ENCODE measurements at regions not wholly inside any gene's neighbourhood (a gene's known extent, or its start where the extent isn't known, plus 50 kb on each side); places are given as distances from the start of the nearest gene placed in this dataset.

- H3K27ac Mint-ChIP-seq: no peak overlapping the region
- no CpG with 5 or more reads among the region's 2 CpGs for WGBS (ENCODE audit: insufficient coverage)
- H3K9me3 ChIP-seq (ENCODE audit: control extremely low read depth in 1 of 3, control insufficient read depth in 2 of 3, insufficient read depth in 1 of 3, low read length in 2 of 3): peaks cover 0 to 7% (median 0%) of the 10 kb centered on the region in 3 donors
- no peaks in the 10 kb centered on the region for H3K4me1 Mint-ChIP-seq
- no peaks in the 10 kb centered on the region for H3K4me1 ChIP-seq (ENCODE audit: control insufficient read depth in 2 of 2, insufficient read depth in 2 of 2, low read length in 2 of 2)
- CTCF ChIA-PET: no interaction called here
- H3K27ac ChIP-seq (ENCODE audit: low read length in 2 of 2): no peak overlapping the region
- H3K9me3 Mint-ChIP-seq (ENCODE audit: insufficient read depth): peaks cover 6% of the 10 kb centered on the region
- no peaks in the 10 kb centered on the region for H3K27me3 ChIP-seq (replicated peaks in 1 of 4; ENCODE audit: control extremely low read depth in 1 of 4, control insufficient read depth in 3 of 4, insufficient read depth in 4 of 4, low read length in 3 of 4)
- no peak overlapping the region for H2AFZ ChIP-seq (ENCODE audit: insufficient read depth, low read depth, low read length, poor library complexity, severe bottlenecking)
- ATAC-seq (ENCODE audit: low read depth) (no peak), DNase-seq (no peak)
- no peak for TF ChIP-seq CTCF (IDR thresholded peaks at IDR 0.05)
- no peak overlapping the region for H3K9ac ChIP-seq (ENCODE audit: low read length)
- intact Hi-C loops (cut with micrococcal nuclease): no loop called here
- no peak overlapping the region for H3K4me2 ChIP-seq (replicated peaks; ENCODE audit: low read depth, low read length, poor library complexity, severe bottlenecking)
- H4K20me1 ChIP-seq (ENCODE audit: control insufficient read depth, insufficient read depth, low read length, poor library complexity, severe bottlenecking): no peaks in the 10 kb centered on the region
- no peaks in the 10 kb centered on the region for H3K79me2 ChIP-seq (ENCODE audit: control insufficient read depth, insufficient read depth, low read length)
- no peaks in the 10 kb centered on the region for H3K36me3 ChIP-seq (replicated peaks in 1 of 2; ENCODE audit: control extremely low read depth in 1 of 2, control insufficient read depth in 1 of 2, extremely low read depth in 1 of 2, insufficient read depth in 2 of 2, low read length in 1 of 2)
- no peak overlapping the region for H3K4me3 Mint-ChIP-seq
- POLR2A ChIA-PET: no interaction called here
- no peaks in the 10 kb centered on the region for H3K27me3 Mint-ChIP-seq
- no peak overlapping the region for H3K4me3 ChIP-seq (ENCODE audit: control extremely low read depth in 1 of 5, extremely low read depth in 1 of 5, insufficient read depth in 1 of 5, low read depth in 2 of 5, low read length in 4 of 5)
These were observed 545.7 kb downstream of the AACS start for GRCh38 chr12:125610971-125611370.

- Histone ChIP-seq H3K27ac (ENCODE audit: low read length in 2 of 2) (no peak overlapping the region), H3K4me2 (replicated peaks; ENCODE audit: low read depth, low read length, poor library complexity, severe bottlenecking) (no peak overlapping the region), H2AFZ (ENCODE audit: insufficient read depth, low read depth, low read length, poor library complexity, severe bottlenecking) (no peak overlapping the region), H3K36me3 (replicated peaks in 1 of 2; ENCODE audit: control extremely low read depth in 1 of 2, control insufficient read depth in 1 of 2, extremely low read depth in 1 of 2, insufficient read depth in 2 of 2, low read length in 1 of 2) (no peaks in the 10 kb centered on the region), H3K27me3 (replicated peaks in 1 of 4; ENCODE audit: control extremely low read depth in 1 of 4, control insufficient read depth in 3 of 4, insufficient read depth in 4 of 4, low read length in 3 of 4) (no peaks in the 10 kb centered on the region), H3K4me3 (ENCODE audit: control extremely low read depth in 1 of 5, extremely low read depth in 1 of 5, insufficient read depth in 1 of 5, low read depth in 2 of 5, low read length in 4 of 5) (no peak overlapping the region), H3K79me2 (ENCODE audit: control insufficient read depth, insufficient read depth, low read length) (no peaks in the 10 kb centered on the region), H4K20me1 (ENCODE audit: control insufficient read depth, insufficient read depth, low read length, poor library complexity, severe bottlenecking) (no peaks in the 10 kb centered on the region), H3K9me3 (ENCODE audit: control extremely low read depth in 1 of 3, control insufficient read depth in 2 of 3, insufficient read depth in 1 of 3, low read length in 2 of 3) (peaks cover 0 to 3% (median 0%) of the 10 kb centered on the region in 3 donors), H3K4me1 (ENCODE audit: control insufficient read depth in 2 of 2, insufficient read depth in 2 of 2, low read length in 2 of 2) (no peaks in the 10 kb centered on the region), H3K9ac (ENCODE audit: low read length) (no peak overlapping the region)
- ATAC-seq (ENCODE audit: low read depth): no peak
- TF ChIP-seq CTCF (IDR thresholded peaks at IDR 0.05): no peak
- TF ChIP-seq EZH2 (IDR thresholded peaks at IDR 0.05; ENCODE audit: borderline replicate concordance, insufficient read depth, low read depth, low read length, poor library complexity, severe bottlenecking): no peak
- CTCF ChIA-PET: no interaction called here
- POLR2A ChIA-PET: no interaction called here
- Mint-ChIP-seq H3K27me3 (no peaks in the 10 kb centered on the region), H3K27ac (no peak overlapping the region), H3K9me3 (ENCODE audit: insufficient read depth) (peaks cover 2% of the 10 kb centered on the region), H3K4me1 (no peaks in the 10 kb centered on the region), H3K4me3 (no peak overlapping the region)
- intact Hi-C loops (cut with micrococcal nuclease): no loop called here
- no peak for DNase-seq
- no CpG with 5 or more reads among the region's 1 CpG for WGBS (ENCODE audit: insufficient coverage)
These were observed 548.8 kb downstream of the AACS start for GRCh38 chr12:125614058-125614457.

All from B cell (primary cell).